Osteoblast (primary cell): ENCODE measurements at regions not wholly inside any gene's neighbourhood (a gene's known extent, or its start where the extent isn't known, plus 50 kb on each side); places are given as distances from the start of the nearest gene placed in this dataset.
A peak's percentile ranks its signal among the peaks of the same experiment; 100 is the strongest.

Experiments used
- DNase-seq: peaks from one replicate; pipeline ENCODE4 v3.0.0; 2011; ENCODE audit warnings: low spot score, mixed read lengths; ENCODE audit not compliant: insufficient read length; ENCODE audit errors: missing footprints
- H2AFZ ChIP-seq: 2 replicates; pipeline ENCODE4 v1.6.0; 2011; ENCODE audit warnings: mild to moderate bottlenecking, low read length
- H3K27ac ChIP-seq: 2 replicates; pipeline ENCODE4 v1.5.1; 2011; ENCODE audit warnings: mild to moderate bottlenecking, low read depth, low read length, moderate library complexity
- H3K27me3 ChIP-seq: 2 replicates; pipeline ENCODE4 v1.6.0; 2012; ENCODE audit warnings: mild to moderate bottlenecking, control low read depth, inconsistent platforms, low read length, moderate library complexity; ENCODE audit not compliant: insufficient read depth
- H3K36me3 ChIP-seq: 2 replicates; pipeline ENCODE4 v1.5.1; 2011; ENCODE audit warnings: mild to moderate bottlenecking, low read length, control low read depth, moderate library complexity; ENCODE audit not compliant: insufficient read depth
- H3K4me1 ChIP-seq: 2 replicates; pipeline ENCODE4 v1.5.1; 2011; ENCODE audit warnings: mild to moderate bottlenecking, low read length, control low read depth, moderate library complexity; ENCODE audit not compliant: insufficient read depth
- H3K4me2 ChIP-seq: 2 replicates; pipeline ENCODE4 v1.6.0; 2011; ENCODE audit warnings: mild to moderate bottlenecking, low read length; ENCODE audit not compliant: insufficient read depth
- H3K4me3 ChIP-seq: fragments of 200-600 bp; sonication (generic); 3 replicates; pipeline ENCODE4 v1.5.1; 2012; ENCODE audit warnings: mild to moderate bottlenecking, low read length, inconsistent platforms; ENCODE audit not compliant: insufficient read depth
- H3K79me2 ChIP-seq: 2 replicates; pipeline ENCODE4 v1.6.0; 2012; ENCODE audit warnings: mild to moderate bottlenecking, low read length, control low read depth, inconsistent platforms; ENCODE audit not compliant: insufficient read depth
- H3K9me3 ChIP-seq: 2 replicates; pipeline ENCODE4 v1.5.1; 2011; ENCODE audit warnings: low read depth, low read length, control low read depth
- H4K20me1 ChIP-seq: 2 replicates; pipeline ENCODE4 v1.6.0; 2012; ENCODE audit warnings: mild to moderate bottlenecking, low read length, control low read depth; ENCODE audit not compliant: insufficient read depth
- CTCF ChIP-seq: IDR thresholded peaks from 2 replicates; pipeline ENCODE4 v1.5.1; 2011; ENCODE audit warnings: mild to moderate bottlenecking, low read depth, low read length, moderate library complexity; ENCODE audit errors: extremely low read depth

GRCh38 chr5:58136406-58136805 is 323.5 kb downstream of the PLK2 start:
- Histone ChIP-seq H3K4me1 (peaks cover 30% of the 10 kb centered on the region), H3K27me3 (no peaks in the 10 kb centered on the region), H4K20me1 (no peaks in the 10 kb centered on the region), H3K79me2 (no peaks in the 10 kb centered on the region), H3K4me3 (no peak overlapping the region), H3K27ac (peak overlapping the region; percentile 68), H2AFZ (no peak overlapping the region), H3K4me2 (no peak overlapping the region), H3K36me3 (no peaks in the 10 kb centered on the region), H3K9me3 (no peaks in the 10 kb centered on the region)
- DNase-seq: no peak
- TF ChIP-seq CTCF: no peak

DNA sequence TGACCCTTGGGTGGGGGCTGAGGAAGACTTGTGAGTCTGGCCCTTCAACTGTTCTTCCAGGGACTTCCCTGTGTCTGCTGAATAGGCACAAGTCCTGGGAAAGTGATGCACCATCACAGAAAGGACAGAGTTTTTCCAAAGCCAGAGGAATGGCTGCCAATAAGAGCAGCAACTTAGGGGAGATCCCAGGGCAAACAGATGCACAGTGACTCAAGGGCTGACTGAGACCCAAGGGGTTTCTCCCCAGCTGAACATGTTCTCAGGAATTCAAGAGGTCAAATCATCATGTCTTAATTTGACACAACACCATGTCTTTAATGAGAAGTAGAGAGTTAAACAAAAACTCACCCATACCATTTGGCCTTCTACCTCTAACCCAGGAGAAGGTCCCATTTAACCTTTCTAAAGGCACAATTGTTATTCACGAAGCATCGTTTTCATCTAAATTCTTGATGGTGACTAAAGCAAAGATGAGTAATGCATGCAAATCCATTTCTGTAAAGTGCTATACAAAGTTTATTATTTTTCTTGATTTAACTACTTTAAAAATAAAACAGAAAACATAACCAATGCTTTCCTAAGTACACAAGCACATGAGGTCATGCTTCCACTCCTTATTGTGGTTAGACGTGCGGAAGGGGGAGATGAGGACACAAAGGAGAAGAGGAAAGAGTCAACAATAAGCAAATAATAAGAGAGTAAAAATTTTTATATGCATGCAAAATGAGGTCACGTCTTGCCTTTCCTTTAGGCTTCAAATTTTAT is 324.1 kb downstream of the PLK2 start:
- no peaks in the 10 kb centered on the region for H3K79me2 ChIP-seq
- peak; percentile 75 for DNase-seq
- H2AFZ ChIP-seq: no peak overlapping the region
- H3K36me3 ChIP-seq: no peaks in the 10 kb centered on the region
- H3K4me1 ChIP-seq: peaks cover 30% of the 10 kb centered on the region
- H3K4me2 ChIP-seq: peak overlapping the region; percentile 12
- H3K27me3 ChIP-seq: no peaks in the 10 kb centered on the region
- H3K27ac ChIP-seq: peak overlapping the region; percentile 68
- TF ChIP-seq CTCF: no peak
- H4K20me1 ChIP-seq: no peaks in the 10 kb centered on the region
- H3K4me3 ChIP-seq: no peak overlapping the region
- H3K9me3 ChIP-seq: no peaks in the 10 kb centered on the region

DNA sequence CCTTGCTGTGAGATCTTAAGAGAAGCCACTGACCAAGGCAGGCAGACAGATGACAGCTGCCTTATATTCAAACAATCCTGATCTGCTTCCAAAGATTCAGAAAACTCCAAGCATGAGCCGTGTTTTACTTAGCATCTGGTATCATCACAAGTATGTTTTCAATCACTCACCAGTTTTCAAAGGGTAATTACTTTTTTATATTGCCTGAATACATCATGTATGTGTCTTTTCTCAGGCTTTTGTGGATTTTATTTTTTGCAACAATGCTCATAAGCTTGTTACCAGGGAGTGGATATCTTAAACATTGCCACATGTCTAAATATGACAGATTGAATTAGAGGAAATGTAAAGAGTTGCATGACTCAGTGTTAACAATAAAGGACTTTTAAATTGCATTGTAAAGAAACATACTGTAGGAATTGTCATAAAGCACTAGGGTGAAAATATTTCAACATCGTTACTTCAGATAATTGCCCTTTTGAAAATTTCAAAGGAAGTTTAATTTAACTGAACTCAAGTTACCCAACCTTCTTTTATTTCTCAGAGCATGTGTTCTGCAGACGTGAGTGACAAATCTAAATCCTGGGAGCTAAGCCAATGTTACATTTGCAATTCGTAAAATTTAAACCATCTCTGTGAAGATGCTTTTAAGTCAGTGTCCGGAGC is 326.1 kb downstream of the PLK2 start:
- no peak overlapping the region for H3K4me3 ChIP-seq
- peak overlapping the region; percentile 4 for H3K27ac ChIP-seq
- no peaks in the 10 kb centered on the region for H3K79me2 ChIP-seq
- H3K36me3 ChIP-seq: no peaks in the 10 kb centered on the region
- peaks cover 30% of the 10 kb centered on the region for H3K4me1 ChIP-seq
- DNase-seq: peak; percentile 46
- no peaks in the 10 kb centered on the region for H4K20me1 ChIP-seq
- no peak for TF ChIP-seq CTCF
- no peaks in the 10 kb centered on the region for H3K9me3 ChIP-seq
- peak overlapping the region; percentile 3 for H3K4me2 ChIP-seq
- no peaks in the 10 kb centered on the region for H3K27me3 ChIP-seq
- H2AFZ ChIP-seq: peak overlapping the region; percentile 11

- Histone ChIP-seq H3K9me3 (no peaks in the 10 kb centered on the region), H4K20me1 (no peaks in the 10 kb centered on the region), H3K27me3 (no peaks in the 10 kb centered on the region), H3K79me2 (no peaks in the 10 kb centered on the region), H3K4me3 (no peak overlapping the region), H2AFZ (peak overlapping the region; percentile 11), H3K4me2 (peak overlapping the region; percentile 3), H3K36me3 (no peaks in the 10 kb centered on the region), H3K27ac (peak overlapping the region; percentile 4), H3K4me1 (peaks cover 30% of the 10 kb centered on the region)
- DNase-seq: peak; percentile 1
- TF ChIP-seq CTCF: no peak
Measured at GRCh38 chr5:58133216-58133615, 326.7 kb downstream of the PLK2 start.
